HepG2 (cell line): ENCODE measurements at regions not wholly inside any gene's neighbourhood (a gene's known extent, or its start where the extent isn't known, plus 50 kb on each side); places are given as distances from the start of the nearest gene placed in this dataset.

ENCODE experiments used
- ATAC-seq: fragments of 200-7000 bp; cut with Tn5 transposase; 3 replicates; pipeline ENCODE4 v1.9.1; 2020; ENCODE audit warnings: mild to moderate bottlenecking, moderate library complexity
- BruUV-seq: library from RNA; stranded (reverse); fragments of 400-500 nt; replicated peaks from 2 replicates; lab custom pipeline; 2021; lab: Mats Ljungman, UMichigan
- CTCF ChIA-PET: fragments of 300-600 bp; formaldehyde crosslinking; extraction: SDS; loops from one replicate; lab custom pipeline; 2021; ENCODE audit warnings: low total read pairs, inconsistent platforms, low intra/inter-chr PET ratio; lab: Yijun Ruan, JAX
- POLR2A ChIA-PET: fragments of 350-600 bp; sonication (Branson Sonifier 250); formaldehyde crosslinking; loops from one replicate; lab custom pipeline; 2020; ENCODE audit warnings: antibody characterized with exemption, inconsistent platforms; lab: Yijun Ruan, JAX
- DNase-seq: peaks from one replicate; pipeline ENCODE4 v3.0.0-alpha.2; 2015; ENCODE audit warnings: low spot score
- FAIRE-seq: peaks from 3 replicates; lab custom pipeline; 2011; peaks lifted over from hg19 to GRCh38; lab: Jason Lieb, UNC
- H2AFZ ChIP-seq: one replicate; pipeline ENCODE4 v1.6.1; 2011; ENCODE audit warnings: low read length, inconsistent platforms
- H3K27ac ChIP-seq: fragments of 300-600 bp; 3 replicates; pipeline ENCODE4 v1.8.0; 2011; ENCODE audit warnings: mixed run types, mild to moderate bottlenecking, mixed read lengths, low read length, inconsistent platforms; ENCODE audit not compliant: insufficient read depth; ENCODE audit errors: extremely low read length
- H3K27me3 ChIP-seq, 2 experiments: fragments of 200-600 bp in 1 of 2; 2 replicates in 1 of 2; 3 replicates in 1 of 2; pipeline versions ENCODE4 v1.6.0 to v1.8.0; 2011; ENCODE audit warnings: low read length in 2 of 2, mild to moderate bottlenecking in 2 of 2, moderate library complexity in 2 of 2, inconsistent platforms in 1 of 2; ENCODE audit not compliant: insufficient read depth in 2 of 2, control insufficient read depth in 1 of 2
- H3K36me3 ChIP-seq, 2 experiments: fragments of 200-600 bp in 1 of 2; replicated peaks in 1 of 2; 2 replicates in 1 of 2; 3 replicates in 1 of 2; pipeline versions ENCODE4 v1.5.1 to v1.8.0; 2011; ENCODE audit warnings: low read length in 2 of 2, inconsistent platforms in 1 of 2; ENCODE audit not compliant: insufficient read depth in 2 of 2, control insufficient read depth in 1 of 2
- H3K4me1 ChIP-seq: 2 replicates; pipeline ENCODE4 v1.5.1; 2012; ENCODE audit warnings: low read length, inconsistent platforms; ENCODE audit not compliant: insufficient read depth
- H3K4me2 ChIP-seq: 2 replicates; pipeline ENCODE4 v1.6.0; 2011; ENCODE audit warnings: low read depth, low read length, inconsistent platforms
- H3K4me3 ChIP-seq, 3 experiments: fragments of 200-600 bp in 1 of 3; sonication (generic), shearing (Covaris generic) in 1 of 3; replicated peaks in 1 of 3; 2 replicates each; pipeline ENCODE4 v1.5.1; 2011 to 2016; ENCODE audit warnings: low read length in 3 of 3, inconsistent platforms in 2 of 3, low read depth in 2 of 3, mild to moderate bottlenecking in 2 of 3, control low read depth in 1 of 3, mixed read lengths in 1 of 3; ENCODE audit not compliant: insufficient read depth in 1 of 3
- H3K79me2 ChIP-seq: one replicate; pipeline ENCODE4 v1.6.1; 2011; ENCODE audit warnings: low read length, inconsistent platforms; ENCODE audit not compliant: insufficient read depth
- H3K9ac ChIP-seq: 2 replicates; pipeline ENCODE4 v1.6.0; 2011; ENCODE audit warnings: mild to moderate bottlenecking, low read depth, low read length, inconsistent platforms; ENCODE audit not compliant: insufficient read depth
- H3K9me3 ChIP-seq: 2 replicates; pipeline ENCODE4 v1.5.1; 2012; ENCODE audit warnings: mild to moderate bottlenecking, low read length
- H4K20me1 ChIP-seq: 2 replicates; pipeline ENCODE4 v1.6.0; 2011; ENCODE audit warnings: inconsistent platforms, mild to moderate bottlenecking, low read length, moderate library complexity; ENCODE audit not compliant: insufficient read depth
- ATM ChIP-seq: fragments of 450-650 bp; IDR thresholded peaks from 2 replicates; pipeline ENCODE4 v1.7.1; 2017; ENCODE audit warnings: mild to moderate bottlenecking, borderline replicate concordance
- FOXM1 ChIP-seq: sonication (generic); formaldehyde crosslinking; IDR thresholded peaks from 2 replicates; pipeline ENCODE4 v1.5.0; 2020; ENCODE audit warnings: missing genetic modification reagents
- KAT8 ChIP-seq: IDR thresholded peaks from 2 replicates; pipeline ENCODE4 v1.6.1; 2016; ENCODE audit warnings: missing genetic modification reagents, missing compliant biosample characterization
- MAFG ChIP-seq: sonication (generic); formaldehyde crosslinking; IDR thresholded peaks from 2 replicates; pipeline ENCODE4 v1.5.1; 2020; ENCODE audit warnings: mild to moderate bottlenecking, missing genetic modification reagents
- MEIS1 ChIP-seq: sonication (generic); formaldehyde crosslinking; IDR thresholded peaks from 2 replicates; pipeline ENCODE4 v1.9.0; 2021; ENCODE audit warnings: mild to moderate bottlenecking, missing genetic modification reagents, moderate library complexity, borderline replicate concordance
- RAD51 ChIP-seq: fragments of 450-650 bp; IDR thresholded peaks from 2 replicates; pipeline ENCODE4 v1.6.1; 2016; ENCODE audit warnings: borderline replicate concordance
- SRF ChIP-seq: IDR thresholded peaks from 2 replicates; pipeline ENCODE4 v1.6.1; 2011; ENCODE audit warnings: mild to moderate bottlenecking, low read depth, low read length, moderate library complexity
- TAF15 ChIP-seq: fragments of 200-400 bp; formaldehyde crosslinking; IDR thresholded peaks from one replicate; pipeline ENCODE4 v1.6.1; 2018; ENCODE audit warnings: mild to moderate bottlenecking, low read depth, low read length; ENCODE audit not compliant: poor library complexity, severe bottlenecking
- THYN1 ChIP-seq: sonication (generic); formaldehyde crosslinking; IDR thresholded peaks from 2 replicates; pipeline ENCODE4 v1.8.1; 2023; ENCODE audit warnings: low read depth, mild to moderate bottlenecking, moderate library complexity, missing genetic modification reagents, borderline replicate concordance
- ZFP1 ChIP-seq: IDR thresholded peaks from 2 replicates; pipeline ENCODE4 v1.6.1; 2016
- ZNF33B ChIP-seq: sonication (generic); formaldehyde crosslinking; IDR thresholded peaks from 2 replicates; pipeline ENCODE4 v1.5.1; 2020; ENCODE audit warnings: mild to moderate bottlenecking, missing genetic modification reagents
- ZNF598 ChIP-seq: sonication (generic); formaldehyde crosslinking; IDR thresholded peaks from 2 replicates; pipeline ENCODE4 v1.5.1; 2020; ENCODE audit warnings: mild to moderate bottlenecking, missing genetic modification reagents, borderline replicate concordance
- ZNF619 ChIP-seq: sonication (generic); formaldehyde crosslinking; IDR thresholded peaks from 2 replicates; pipeline ENCODE4 v1.4.0; 2020; ENCODE audit warnings: mild to moderate bottlenecking, missing genetic modification reagents
- ZSCAN20 ChIP-seq: sonication (generic); formaldehyde crosslinking; IDR thresholded peaks from 2 replicates; pipeline ENCODE4 v1.4.0; 2020; ENCODE audit warnings: missing genetic modification reagents, mild to moderate bottlenecking, borderline replicate concordance
- WGBS: methylation state at CpG from one replicate; pipeline ENCODE4 v1.1.6; 2017; ENCODE audit warnings: low lambda C conversion rate; 5-methylcytosine and 5-hydroxymethylcytosine counted together
- in situ Hi-C: cut with HindIII; loops from 2 replicates; pipeline ENCODE4 v1.10.0; 2017; ENCODE audit warnings: low pct_unique_long_range_greater_than_20kb; ENCODE audit not compliant: extremely low pct_ligation_motif_present
- intact Hi-C: fragments of 100-400 bp; cut with micrococcal nuclease; formaldehyde crosslinking; loops from one replicate; pipeline ENCODE4 v1.10.0; 2022; ENCODE audit not compliant: unreplicated experiment
- TF ChIP-seq, protein P1 (sequence below): sonication (generic); formaldehyde crosslinking; IDR thresholded peaks from 2 replicates; pipeline ENCODE4 v1.4.0; 2020; ENCODE audit warnings: missing genetic modification reagents, borderline replicate concordance
- TF ChIP-seq, protein P2 (sequence below): sonication (generic); formaldehyde crosslinking; IDR thresholded peaks from 2 replicates; pipeline ENCODE4 v1.4.0; 2020; ENCODE audit warnings: missing genetic modification reagents

DNA sequence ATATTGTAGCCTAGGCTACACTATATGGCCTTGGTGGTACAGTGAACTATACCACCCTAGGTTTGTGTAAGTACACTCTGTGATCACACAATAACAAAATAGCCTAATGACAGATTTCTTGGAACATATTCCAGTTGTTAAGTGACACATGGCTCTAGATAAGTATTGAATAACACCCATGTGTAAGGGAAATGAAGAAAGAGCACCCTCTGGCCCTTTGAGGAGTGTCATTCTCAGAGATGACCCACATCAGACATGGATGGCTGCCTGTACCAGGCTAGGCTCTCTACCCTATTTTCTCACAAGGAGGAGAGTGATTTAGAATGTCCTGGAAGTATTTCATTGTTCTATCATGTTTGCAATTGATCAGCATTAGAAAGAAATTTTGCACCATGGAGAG lies 61.7 kb downstream of the HAND2 start:
- TF ChIP-seq RAD51 (no peak), ZFP1 (no peak), KAT8 (CRISPR knock-in tag) (no peak), ZNF33B (CRISPR knock-in tag) (no peak), TAF15 (no peak), THYN1 (CRISPR knock-in tag) (no peak)
- no TSS peak for BruUV-seq
- H3K9ac ChIP-seq: no peak overlapping the region
- in situ Hi-C loops: no loop called here
- H3K36me3 ChIP-seq: no peaks in the 10 kb centered on the region
- no peaks in the 10 kb centered on the region for H3K4me1 ChIP-seq
- H3K4me2 ChIP-seq: no peak overlapping the region
- H2AFZ ChIP-seq: no peak overlapping the region
- no peaks in the 10 kb centered on the region for H3K79me2 ChIP-seq
- POLR2A ChIA-PET: no interaction called here
- ATAC-seq (no peak), DNase-seq (no peak), FAIRE-seq (no peak)
- H3K9me3 ChIP-seq: no peaks in the 10 kb centered on the region
- no peak overlapping the region for H3K4me3 ChIP-seq
- intact Hi-C loops: no loop called here
- H3K27me3 ChIP-seq: no peaks in the 10 kb centered on the region
- H3K27ac ChIP-seq: no peak overlapping the region
- H4K20me1 ChIP-seq: no peaks in the 10 kb centered on the region
- CTCF ChIA-PET: no interaction called here

DNA sequence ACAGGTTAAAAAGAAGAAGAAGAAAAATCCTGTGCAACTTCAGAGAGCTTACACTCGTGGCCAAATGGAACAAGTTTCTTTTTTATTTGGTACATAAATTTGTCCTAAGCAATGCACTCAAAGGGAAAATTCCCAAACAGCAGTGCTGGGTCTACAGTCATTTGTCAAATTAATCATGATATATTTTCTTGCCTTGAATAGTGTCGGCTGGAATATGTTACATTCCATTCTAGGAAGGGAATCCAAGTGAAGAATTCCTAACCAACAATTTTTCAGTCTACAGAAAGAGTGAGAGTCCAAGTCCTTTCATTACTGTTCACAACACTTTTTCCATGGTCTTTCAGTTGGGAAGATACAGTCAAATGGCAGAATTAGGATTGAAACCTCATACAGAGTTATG lies 63.9 kb downstream of the HAND2 start:
- ATAC-seq (no peak), FAIRE-seq (no peak), DNase-seq (no peak)
- CTCF ChIA-PET: no interaction called here
- no peak overlapping the region for H2AFZ ChIP-seq
- H3K9me3 ChIP-seq: no peaks in the 10 kb centered on the region
- no peaks in the 10 kb centered on the region for H3K27me3 ChIP-seq
- no peak overlapping the region for H3K4me2 ChIP-seq
- intact Hi-C loops: no loop called here
- no peak overlapping the region for H3K27ac ChIP-seq
- POLR2A ChIA-PET: no interaction called here
- WGBS: 3% methylated on average over 2 of the region's 2 CpGs
- in situ Hi-C loops: no loop called here
- no peaks in the 10 kb centered on the region for H3K36me3 ChIP-seq
- H3K79me2 ChIP-seq: no peaks in the 10 kb centered on the region
- no peaks in the 10 kb centered on the region for H4K20me1 ChIP-seq
- H3K9ac ChIP-seq: no peak overlapping the region
- no peak overlapping the region for H3K4me3 ChIP-seq
- no TSS peak for BruUV-seq
- no peaks in the 10 kb centered on the region for H3K4me1 ChIP-seq
- TF ChIP-seq SRF (no peak), ZSCAN20 (CRISPR knock-in tag) (no peak), MEIS1 (CRISPR knock-in tag) (no peak), FOXM1 (CRISPR knock-in tag) (no peak), ZNF598 (CRISPR knock-in tag) (no peak), MAFG (no peak), ATM (no peak), ZNF619 (CRISPR knock-in tag) (no peak)
- TF ChIP-seq, protein P1, sequence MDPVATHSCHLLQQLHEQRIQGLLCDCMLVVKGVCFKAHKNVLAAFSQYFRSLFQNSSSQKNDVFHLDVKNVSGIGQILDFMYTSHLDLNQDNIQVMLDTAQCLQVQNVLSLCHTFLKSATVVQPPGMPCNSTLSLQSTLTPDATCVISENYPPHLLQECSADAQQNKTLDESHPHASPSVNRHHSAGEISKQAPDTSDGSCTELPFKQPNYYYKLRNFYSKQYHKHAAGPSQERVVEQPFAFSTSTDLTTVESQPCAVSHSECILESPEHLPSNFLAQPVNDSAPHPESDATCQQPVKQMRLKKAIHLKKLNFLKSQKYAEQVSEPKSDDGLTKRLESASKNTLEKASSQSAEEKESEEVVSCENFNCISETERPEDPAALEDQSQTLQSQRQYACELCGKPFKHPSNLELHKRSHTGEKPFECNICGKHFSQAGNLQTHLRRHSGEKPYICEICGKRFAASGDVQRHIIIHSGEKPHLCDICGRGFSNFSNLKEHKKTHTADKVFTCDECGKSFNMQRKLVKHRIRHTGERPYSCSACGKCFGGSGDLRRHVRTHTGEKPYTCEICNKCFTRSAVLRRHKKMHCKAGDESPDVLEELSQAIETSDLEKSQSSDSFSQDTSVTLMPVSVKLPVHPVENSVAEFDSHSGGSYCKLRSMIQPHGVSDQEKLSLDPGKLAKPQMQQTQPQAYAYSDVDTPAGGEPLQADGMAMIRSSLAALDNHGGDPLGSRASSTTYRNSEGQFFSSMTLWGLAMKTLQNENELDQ (CRISPR knock-in tag): no peak
- TF ChIP-seq, protein P2, sequence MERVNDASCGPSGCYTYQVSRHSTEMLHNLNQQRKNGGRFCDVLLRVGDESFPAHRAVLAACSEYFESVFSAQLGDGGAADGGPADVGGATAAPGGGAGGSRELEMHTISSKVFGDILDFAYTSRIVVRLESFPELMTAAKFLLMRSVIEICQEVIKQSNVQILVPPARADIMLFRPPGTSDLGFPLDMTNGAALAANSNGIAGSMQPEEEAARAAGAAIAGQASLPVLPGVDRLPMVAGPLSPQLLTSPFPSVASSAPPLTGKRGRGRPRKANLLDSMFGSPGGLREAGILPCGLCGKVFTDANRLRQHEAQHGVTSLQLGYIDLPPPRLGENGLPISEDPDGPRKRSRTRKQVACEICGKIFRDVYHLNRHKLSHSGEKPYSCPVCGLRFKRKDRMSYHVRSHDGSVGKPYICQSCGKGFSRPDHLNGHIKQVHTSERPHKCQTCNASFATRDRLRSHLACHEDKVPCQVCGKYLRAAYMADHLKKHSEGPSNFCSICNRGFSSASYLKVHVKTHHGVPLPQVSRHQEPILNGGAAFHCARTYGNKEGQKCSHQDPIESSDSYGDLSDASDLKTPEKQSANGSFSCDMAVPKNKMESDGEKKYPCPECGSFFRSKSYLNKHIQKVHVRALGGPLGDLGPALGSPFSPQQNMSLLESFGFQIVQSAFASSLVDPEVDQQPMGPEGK (CRISPR knock-in tag): no peak
